SJCRH30 (cell line): ENCODE measurements at regions not wholly inside any gene's neighbourhood (a gene's known extent, or its start where the extent isn't known, plus 50 kb on each side); places are given as distances from the start of the nearest gene placed in this dataset.
A peak's percentile ranks its signal among the peaks of the same experiment; 100 is the strongest.

Experiments
- DNase-seq, 2 experiments: peaks; one replicate each; pipeline ENCODE4 v3.0.0-alpha.2; 2015 to 2020
- H3K27ac ChIP-seq: fragments of 250-450 bp; sonication (Bioruptor Pico); 2 replicates; pipeline ENCODE4 v1.5.1; 2020; ENCODE audit warnings: mild to moderate bottlenecking, moderate library complexity
- H3K27me3 ChIP-seq: fragments of 250-450 bp; sonication (Bioruptor Pico); 2 replicates; pipeline ENCODE4 v1.5.1; 2020; ENCODE audit warnings: mild to moderate bottlenecking, moderate library complexity
- H3K36me3 ChIP-seq: fragments of 250-450 bp; sonication (Bioruptor Pico); 2 replicates; pipeline ENCODE4 v1.5.1; 2020; ENCODE audit warnings: mild to moderate bottlenecking, moderate library complexity
- H3K4me1 ChIP-seq: fragments of 250-450 bp; sonication (Bioruptor Pico); 2 replicates; pipeline ENCODE4 v1.5.1; 2020; ENCODE audit warnings: mild to moderate bottlenecking, moderate library complexity
- H3K4me3 ChIP-seq: fragments of 250-450 bp; sonication (Bioruptor Pico); 2 replicates; pipeline ENCODE4 v1.5.1; 2020; ENCODE audit warnings: mild to moderate bottlenecking, moderate library complexity
- H3K9me3 ChIP-seq: fragments of 250-450 bp; sonication (Bioruptor Pico); replicated peaks from 2 replicates; pipeline ENCODE4 v1.5.1; 2020; ENCODE audit warnings: mild to moderate bottlenecking, moderate library complexity

DNA sequence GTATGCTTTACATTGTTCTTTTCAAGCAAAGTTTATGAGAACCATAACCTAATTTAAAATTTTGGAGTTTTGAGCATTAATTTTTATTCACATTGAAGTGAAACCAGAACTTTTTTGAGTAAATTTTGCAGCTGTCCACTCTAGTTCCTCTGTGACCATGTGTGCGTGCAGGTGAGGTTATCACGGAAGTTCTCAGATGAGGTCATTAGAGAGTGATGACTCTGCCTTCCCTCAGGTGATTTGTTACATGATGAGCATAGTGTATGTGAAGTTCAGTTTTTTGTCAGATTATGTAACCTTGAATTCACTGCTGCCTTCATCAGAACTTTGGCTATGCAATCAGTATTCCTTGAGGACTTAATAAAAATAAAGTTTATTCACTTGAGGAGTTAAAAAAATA is 828.2 kb downstream of the ADGRL2 start:
- Histone ChIP-seq H3K9me3 (no peaks in the 10 kb centered on the region; the same call in 1 of the 2 replicates), H3K27me3 (no peaks in the 10 kb centered on the region), H3K36me3 (no peaks in the 10 kb centered on the region), H3K27ac (no peak overlapping the region), H3K4me3 (no peak overlapping the region), H3K4me1 (no peaks in the 10 kb centered on the region; the same call in 1 of the 2 replicates)
- DNase-seq, result no peak

DNA sequence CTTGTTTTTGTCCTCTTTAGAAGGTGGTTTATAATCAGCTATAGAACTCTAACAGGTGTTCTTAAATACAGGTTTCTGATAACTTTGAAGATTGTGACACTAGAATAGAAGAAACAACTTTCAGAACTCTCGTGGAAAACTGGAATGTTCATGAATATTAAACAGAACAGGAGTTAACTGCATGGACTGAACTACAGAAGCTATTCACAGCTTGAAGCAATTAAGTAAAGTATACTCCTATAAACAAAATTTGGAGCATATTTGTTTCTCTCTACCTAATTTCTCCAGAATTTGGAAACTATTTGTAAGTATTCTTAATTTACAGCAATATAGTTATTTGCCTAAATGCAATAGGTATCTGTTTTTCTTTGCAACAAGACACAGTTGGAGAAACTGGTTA is 824.8 kb downstream of the ADGRL2 start:
- peak in 1 of 2 experiments; percentile 3 for DNase-seq
- Histone ChIP-seq H3K4me1 (no peaks in the 10 kb centered on the region; the same call in 1 of the 2 replicates), H3K4me3 (no peak overlapping the region), H3K9me3 (no peaks in the 10 kb centered on the region; the same call in 1 of the 2 replicates), H3K27me3 (no peaks in the 10 kb centered on the region), H3K27ac (no peak overlapping the region), H3K36me3 (no peaks in the 10 kb centered on the region)

GRCh38 chr1:82621076-82621475 is 820.3 kb downstream of the ADGRL2 start:
- Histone ChIP-seq H3K4me3 (no peak overlapping the region), H3K4me1 (no peaks in the 10 kb centered on the region), H3K9me3 (no peaks in the 10 kb centered on the region; the same call in 1 of the 2 replicates), H3K27ac (no peak overlapping the region), H3K36me3 (no peaks in the 10 kb centered on the region), H3K27me3 (no peaks in the 10 kb centered on the region)
- DNase-seq, result no peak

GRCh38 chr1:82614090-82614489 is 813.4 kb downstream of the ADGRL2 start:
- no peak for DNase-seq
- no peaks in the 10 kb centered on the region for H3K27me3 ChIP-seq

DNA sequence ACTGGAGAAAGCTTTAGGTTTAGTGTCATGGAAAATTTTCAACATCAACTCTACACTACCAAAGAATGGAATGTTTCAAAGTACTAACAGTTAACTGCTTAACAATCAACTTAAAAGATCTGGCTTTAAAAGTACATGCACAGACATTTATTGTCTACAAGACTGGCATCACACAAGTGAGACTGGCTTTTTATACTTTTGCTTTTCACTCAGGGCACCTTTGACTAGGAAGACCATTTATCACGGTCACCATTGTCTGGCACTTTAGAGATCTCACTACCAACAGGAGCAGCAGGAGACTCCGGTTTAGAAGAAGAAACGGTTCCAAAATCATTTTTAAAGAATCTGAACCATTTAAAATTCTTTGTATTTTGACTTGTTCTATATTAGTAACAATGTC is 812.3 kb downstream of the ADGRL2 start:
- Histone ChIP-seq H3K27ac (no peak overlapping the region), H3K9me3 (no peaks in the 10 kb centered on the region), H3K4me3 (no peak overlapping the region), H3K4me1 (no peaks in the 10 kb centered on the region), H3K36me3 (no peaks in the 10 kb centered on the region), H3K27me3 (no peaks in the 10 kb centered on the region)
- DNase-seq, result no peak

More at GRCh38 chr1:82614090-82614489, 813.4 kb downstream of the ADGRL2 start:
- Histone ChIP-seq H3K4me3 (no peak overlapping the region), H3K9me3 (no peaks in the 10 kb centered on the region), H3K36me3 (no peaks in the 10 kb centered on the region), H3K4me1 (no peaks in the 10 kb centered on the region), H3K27ac (no peak overlapping the region)

- Histone ChIP-seq H3K4me3 (no peak overlapping the region), H3K36me3 (no peaks in the 10 kb centered on the region), H3K9me3 (no peaks in the 10 kb centered on the region), H3K27me3 (no peaks in the 10 kb centered on the region), H3K4me1 (no peaks in the 10 kb centered on the region), H3K27ac (no peak overlapping the region)
- no peak for DNase-seq
Observed at GRCh38 chr1:82606546-82606945, 805.8 kb downstream of the ADGRL2 start.

DNA sequence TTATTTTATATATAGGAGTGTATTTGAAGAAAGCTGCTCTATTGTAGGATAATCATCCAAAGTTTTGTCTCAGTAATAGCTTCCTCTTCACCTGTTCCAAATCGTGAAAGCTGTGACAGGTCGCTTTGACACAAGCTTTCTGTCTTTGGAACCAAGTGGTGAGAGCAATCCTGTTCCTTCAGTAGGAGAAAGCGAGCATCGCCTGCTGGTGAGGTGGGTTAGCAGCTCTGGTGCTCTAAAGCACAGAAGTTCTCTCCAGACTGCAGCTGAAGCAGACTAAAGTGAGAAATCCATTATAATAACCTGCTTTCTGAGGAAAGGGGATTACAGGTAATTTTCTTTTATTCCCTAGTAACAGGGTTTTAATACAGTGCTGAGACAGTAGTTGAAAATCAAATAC is 803.8 kb downstream of the ADGRL2 start:
- DNase-seq, result peak in 1 of 2 experiments; percentile 32
- Histone ChIP-seq H3K27ac (no peak overlapping the region), H3K4me3 (no peak overlapping the region), H3K9me3 (no peaks in the 10 kb centered on the region), H3K27me3 (no peaks in the 10 kb centered on the region), H3K36me3 (no peaks in the 10 kb centered on the region), H3K4me1 (no peaks in the 10 kb centered on the region)

DNA sequence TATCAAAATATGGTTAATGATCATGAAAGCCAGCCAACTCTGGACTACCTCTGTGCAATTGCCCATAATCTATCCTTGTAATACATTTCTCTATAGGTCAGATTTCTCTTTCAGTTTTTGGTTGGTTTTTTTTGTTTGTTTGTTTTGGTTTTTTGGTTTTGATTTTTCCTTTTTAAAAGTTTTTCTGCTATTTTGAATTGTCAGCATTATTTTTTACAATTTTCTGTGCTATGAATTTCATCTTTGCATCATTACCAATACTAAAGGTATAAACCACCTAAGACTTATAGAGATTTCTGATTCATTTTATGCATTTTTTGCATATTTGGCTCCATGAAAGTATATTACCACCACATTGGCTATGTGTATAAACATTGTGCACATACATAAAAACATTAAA is 799.6 kb downstream of the ADGRL2 start:
- Histone ChIP-seq H3K36me3 (no peaks in the 10 kb centered on the region), H3K27me3 (no peaks in the 10 kb centered on the region), H3K27ac (no peak overlapping the region), H3K4me1 (no peaks in the 10 kb centered on the region), H3K4me3 (no peak overlapping the region), H3K9me3 (no peaks in the 10 kb centered on the region)
- no peak for DNase-seq

GRCh38 chr1:82598812-82599211 is 798.1 kb downstream of the ADGRL2 start:
- no peaks in the 10 kb centered on the region for H3K9me3 ChIP-seq
- no peak overlapping the region for H3K27ac ChIP-seq
- H3K27me3 ChIP-seq, result no peaks in the 10 kb centered on the region
- DNase-seq, result no peak
- no peaks in the 10 kb centered on the region for H3K4me1 ChIP-seq
- no peak overlapping the region for H3K4me3 ChIP-seq
- H3K36me3 ChIP-seq, result no peaks in the 10 kb centered on the region

- Histone ChIP-seq H3K4me1 (no peaks in the 10 kb centered on the region), H3K9me3 (no peaks in the 10 kb centered on the region), H3K27ac (no peak overlapping the region), H3K4me3 (no peak overlapping the region), H3K36me3 (no peaks in the 10 kb centered on the region), H3K27me3 (no peaks in the 10 kb centered on the region)
- no peak for DNase-seq
Observed at GRCh38 chr1:82598337-82598736, 797.6 kb downstream of the ADGRL2 start.

DNA sequence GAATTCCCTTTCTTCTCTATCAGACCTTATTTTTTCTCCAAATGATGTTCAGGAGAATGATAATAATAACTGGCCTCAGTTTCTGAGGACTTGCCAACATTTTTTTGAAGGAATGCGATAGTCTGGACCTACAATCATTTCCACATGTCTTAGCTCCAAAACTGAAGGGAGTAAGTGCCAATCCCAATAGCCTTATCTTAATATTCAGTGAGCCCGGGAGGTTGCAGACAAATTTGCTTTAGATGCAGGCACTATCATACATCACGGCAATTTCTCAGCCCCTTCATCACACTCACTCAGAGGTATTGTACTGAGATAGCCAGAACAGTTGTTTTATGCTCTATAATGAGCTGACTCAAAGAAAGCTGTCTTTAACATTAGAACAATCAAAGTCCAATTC is 796.9 kb downstream of the ADGRL2 start:
- H3K4me1 ChIP-seq, result no peaks in the 10 kb centered on the region
- H3K9me3 ChIP-seq, result no peaks in the 10 kb centered on the region
- H3K4me3 ChIP-seq, result no peak overlapping the region
- H3K27ac ChIP-seq, result no peak overlapping the region
- no peaks in the 10 kb centered on the region for H3K27me3 ChIP-seq
- DNase-seq, result no peak
- H3K36me3 ChIP-seq, result no peaks in the 10 kb centered on the region

GRCh38 chr1:82597141-82597540 is 796.4 kb downstream of the ADGRL2 start:
- no peaks in the 10 kb centered on the region for H3K36me3 ChIP-seq
- H3K4me1 ChIP-seq, result no peaks in the 10 kb centered on the region
- no peak for DNase-seq
- no peaks in the 10 kb centered on the region for H3K9me3 ChIP-seq
- no peak overlapping the region for H3K4me3 ChIP-seq
- H3K27me3 ChIP-seq, result no peaks in the 10 kb centered on the region
- no peak overlapping the region for H3K27ac ChIP-seq

GRCh38 chr1:82593561-82593960 is 792.8 kb downstream of the ADGRL2 start:
- Histone ChIP-seq H3K27ac (no peak overlapping the region), H3K27me3 (no peaks in the 10 kb centered on the region), H3K4me1 (no peaks in the 10 kb centered on the region), H3K36me3 (no peaks in the 10 kb centered on the region), H3K4me3 (no peak overlapping the region), H3K9me3 (no peaks in the 10 kb centered on the region)
- DNase-seq, result no peak

GRCh38 chr1:82589588-82589987 is 788.9 kb downstream of the ADGRL2 start:
- no peaks in the 10 kb centered on the region for H3K9me3 ChIP-seq
- no peak overlapping the region for H3K27ac ChIP-seq
- no peaks in the 10 kb centered on the region for H3K4me1 ChIP-seq
- H3K4me3 ChIP-seq, result no peak overlapping the region
- no peak for DNase-seq
- no peaks in the 10 kb centered on the region for H3K27me3 ChIP-seq
- no peaks in the 10 kb centered on the region for H3K36me3 ChIP-seq

DNA sequence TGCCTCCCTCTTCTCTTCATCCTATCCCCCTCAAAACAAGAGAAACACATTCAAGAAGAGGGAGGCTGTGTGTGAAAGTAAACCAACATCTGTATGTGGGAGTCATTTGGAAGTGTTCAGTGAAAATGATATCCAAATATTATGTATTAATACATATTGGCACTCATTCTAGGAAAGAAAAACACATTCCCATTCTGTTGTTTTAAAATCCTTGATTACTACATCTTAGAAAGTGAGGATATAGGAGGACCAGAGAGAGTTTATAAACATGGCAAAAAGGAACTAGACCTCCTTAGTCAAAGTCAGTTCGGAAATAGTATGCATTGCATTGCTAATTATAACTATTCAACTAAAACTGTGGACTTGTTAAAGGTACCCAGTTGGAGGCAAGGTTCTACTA is 786.6 kb downstream of the ADGRL2 start:
- no peak for DNase-seq
- Histone ChIP-seq H3K27me3 (no peaks in the 10 kb centered on the region), H3K27ac (no peak overlapping the region), H3K4me1 (no peaks in the 10 kb centered on the region), H3K36me3 (no peaks in the 10 kb centered on the region), H3K4me3 (no peak overlapping the region), H3K9me3 (no peaks in the 10 kb centered on the region)

DNA sequence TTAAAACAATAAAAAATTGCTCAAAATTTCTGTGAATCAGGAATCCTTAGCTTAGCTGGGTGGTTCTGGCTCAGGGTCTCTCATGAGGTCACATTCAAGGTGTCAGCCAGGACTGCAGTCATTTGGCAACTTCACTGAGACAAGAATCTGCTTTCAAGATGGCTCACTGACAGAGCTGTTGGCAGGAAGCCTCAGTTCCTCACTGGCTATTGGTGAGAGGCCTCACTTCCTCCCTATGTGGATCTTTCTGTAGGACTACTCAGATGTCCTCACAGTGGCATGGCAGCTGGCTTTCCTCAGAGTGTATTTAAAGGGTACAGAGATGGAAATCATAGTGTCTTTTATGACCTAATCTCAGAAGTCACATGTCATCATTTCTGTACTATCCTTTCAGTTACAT is 785.7 kb downstream of the ADGRL2 start:
- Histone ChIP-seq H3K9me3 (no peaks in the 10 kb centered on the region), H3K27me3 (no peaks in the 10 kb centered on the region), H3K27ac (no peak overlapping the region), H3K36me3 (no peaks in the 10 kb centered on the region), H3K4me1 (no peaks in the 10 kb centered on the region), H3K4me3 (no peak overlapping the region)
- DNase-seq, result peak in 1 of 2 experiments; percentile 6
